ENCODE measurements at regions not wholly inside any gene's neighbourhood (a gene's known extent, or its start where the extent isn't known, plus 50 kb on each side); places are given as distances from the start of the nearest gene placed in this dataset.

DNA sequence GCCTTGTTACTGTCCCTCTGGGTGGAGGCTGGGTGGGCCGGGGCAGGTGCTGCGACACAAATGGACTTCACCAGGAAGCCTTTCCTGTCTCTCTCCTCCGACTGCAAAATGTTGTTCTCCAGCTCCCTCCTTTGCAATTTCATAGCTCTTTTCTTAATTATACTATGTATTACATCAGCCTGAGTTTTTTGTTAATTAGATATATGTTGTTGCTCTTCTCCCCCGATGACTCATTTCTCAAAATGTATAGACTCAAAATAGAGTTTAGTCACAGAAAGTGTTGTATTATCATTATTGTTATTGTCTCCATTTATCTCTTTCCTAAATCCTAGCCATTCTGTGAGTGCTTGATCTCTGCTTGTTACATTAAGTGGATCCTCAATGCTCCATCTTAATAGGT is 122.4 kb upstream of the OSMR start:
- no peaks in the 10 kb centered on the region for H3K27me3 Mint-ChIP-seq
- no peaks in the 10 kb centered on the region for H3K4me1 Mint-ChIP-seq
- DNase-seq: no peak
- H3K36me3 Mint-ChIP-seq: no peaks in the 10 kb centered on the region
- no peak overlapping the region for H3K27ac Mint-ChIP-seq
- H3K4me3 Mint-ChIP-seq: no peak overlapping the region
- ATAC-seq (ENCODE audit: low read depth): no peak
- no peaks in the 10 kb centered on the region for H3K9me3 Mint-ChIP-seq
- POLR2A ChIA-PET: no interaction called here

GRCh38 chr5:38724301-38725030 is 121.3 kb upstream of the OSMR start:
- POLR2A ChIA-PET: no interaction called here
- Mint-ChIP-seq H3K9me3 (no peaks in the 10 kb centered on the region), H3K36me3 (no peaks in the 10 kb centered on the region), H3K27me3 (no peaks in the 10 kb centered on the region), H3K27ac (no peak overlapping the region), H3K4me3 (no peak overlapping the region), H3K4me1 (no peaks in the 10 kb centered on the region)
- DNase-seq (no peak), ATAC-seq (ENCODE audit: low read depth) (no peak)

GRCh38 chr5:38725371-38725865 is 120.4 kb upstream of the OSMR start:
- Mint-ChIP-seq H3K27me3 (no peaks in the 10 kb centered on the region), H3K9me3 (no peaks in the 10 kb centered on the region), H3K4me1 (no peaks in the 10 kb centered on the region), H3K4me3 (no peak overlapping the region), H3K27ac (no peak overlapping the region), H3K36me3 (no peaks in the 10 kb centered on the region)
- ATAC-seq (ENCODE audit: low read depth) (no peak), DNase-seq (no peak)
- POLR2A ChIA-PET: no interaction called here

DNA sequence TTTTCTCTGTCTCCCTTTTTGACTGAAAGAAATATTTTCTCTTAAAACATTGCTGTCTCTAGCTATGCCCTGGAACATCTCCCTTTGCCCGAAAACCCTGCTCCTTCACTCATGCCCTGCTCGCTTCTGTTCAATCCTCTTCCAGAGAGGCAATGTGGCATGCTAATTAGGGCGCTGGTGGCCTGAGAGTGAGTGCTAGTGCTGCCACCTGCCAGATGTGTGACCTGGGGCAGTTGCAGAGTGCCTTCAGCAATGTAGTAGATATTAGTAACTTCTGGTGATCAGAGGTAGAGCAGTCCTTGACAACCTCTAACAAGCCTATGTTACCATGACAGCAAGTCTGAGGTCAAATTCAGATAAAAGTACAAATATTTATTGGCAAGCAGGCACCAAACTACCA is 119.5 kb upstream of the OSMR start:
- H3K4me3 Mint-ChIP-seq: no peak overlapping the region
- H3K4me1 Mint-ChIP-seq: no peaks in the 10 kb centered on the region
- H3K36me3 Mint-ChIP-seq: no peaks in the 10 kb centered on the region
- H3K9me3 Mint-ChIP-seq: no peaks in the 10 kb centered on the region
- no peak overlapping the region for H3K27ac Mint-ChIP-seq
- no peak for ATAC-seq (ENCODE audit: low read depth)
- H3K27me3 Mint-ChIP-seq: no peaks in the 10 kb centered on the region
- DNase-seq: no peak
- POLR2A ChIA-PET: no interaction called here

GRCh38 chr5:38728029-38728428 is 117.8 kb upstream of the OSMR start:
- Mint-ChIP-seq H3K4me3 (no peak overlapping the region), H3K36me3 (no peaks in the 10 kb centered on the region), H3K27ac (no peak overlapping the region), H3K9me3 (no peaks in the 10 kb centered on the region), H3K4me1 (no peaks in the 10 kb centered on the region), H3K27me3 (no peaks in the 10 kb centered on the region)
- no peak for ATAC-seq (ENCODE audit: low read depth)
- POLR2A ChIA-PET: no interaction called here
- DNase-seq: no peak

DNA sequence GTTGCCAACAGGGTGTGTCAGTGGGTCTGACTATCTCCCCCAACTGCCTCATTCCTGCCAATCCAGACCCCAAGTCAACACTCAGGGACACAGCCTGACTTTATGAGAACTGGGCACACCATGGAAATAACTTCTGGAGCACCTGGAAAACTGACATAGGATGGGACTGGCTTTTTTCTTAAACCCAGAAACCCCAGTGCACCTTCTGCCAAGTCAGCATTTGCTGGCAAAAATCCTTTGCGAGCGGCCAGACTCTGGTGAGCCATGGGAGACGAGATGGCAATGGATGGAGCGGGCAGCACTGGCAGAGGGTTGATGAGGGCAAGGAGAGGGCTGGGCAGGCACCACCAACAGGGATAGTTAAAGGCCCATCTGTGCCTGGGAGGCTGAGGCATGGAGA is 114.4 kb upstream of the OSMR start:
- no peaks in the 10 kb centered on the region for H3K4me1 Mint-ChIP-seq
- no peak overlapping the region for H3K27ac Mint-ChIP-seq
- no peak overlapping the region for H3K4me3 Mint-ChIP-seq
- H3K27me3 Mint-ChIP-seq: no peaks in the 10 kb centered on the region
- POLR2A ChIA-PET: no interaction called here
- DNase-seq: no peak
- no peak for ATAC-seq (ENCODE audit: low read depth)
- no peaks in the 10 kb centered on the region for H3K9me3 Mint-ChIP-seq
- H3K36me3 Mint-ChIP-seq: no peaks in the 10 kb centered on the region

DNA sequence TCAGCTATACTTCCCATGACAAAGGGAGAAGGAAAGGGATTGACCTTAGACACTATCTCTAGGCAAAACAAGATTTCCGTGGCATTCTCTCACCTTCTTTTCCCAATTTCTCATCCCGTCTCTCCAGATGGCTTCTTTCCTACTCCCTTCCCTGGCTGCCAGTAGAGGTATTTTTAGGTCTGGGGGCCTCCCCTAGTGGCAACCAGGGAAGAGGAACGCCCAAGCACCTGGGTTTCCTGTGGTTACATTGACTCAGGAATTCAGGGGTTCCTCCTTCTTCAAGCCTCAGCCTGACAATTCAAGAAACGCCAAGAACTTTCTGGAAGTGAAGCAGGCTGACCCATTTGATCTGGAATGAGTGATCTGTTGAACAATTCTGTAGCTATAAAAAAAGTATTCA is 111.5 kb upstream of the OSMR start:
- POLR2A ChIA-PET: no interaction called here
- Mint-ChIP-seq H3K36me3 (no peaks in the 10 kb centered on the region), H3K4me3 (no peak overlapping the region), H3K4me1 (no peaks in the 10 kb centered on the region), H3K9me3 (no peaks in the 10 kb centered on the region), H3K27me3 (no peaks in the 10 kb centered on the region), H3K27ac (no peak overlapping the region)
- ATAC-seq (ENCODE audit: low read depth) (no peak), DNase-seq (no peak)

GRCh38 chr5:38736089-38736488 is 109.7 kb upstream of the OSMR start:
- no peak for DNase-seq
- no peak for ATAC-seq (ENCODE audit: low read depth)
- H3K4me3 Mint-ChIP-seq: no peak overlapping the region
- H3K36me3 Mint-ChIP-seq: no peaks in the 10 kb centered on the region
- H3K4me1 Mint-ChIP-seq: no peaks in the 10 kb centered on the region
- H3K27ac Mint-ChIP-seq: no peak overlapping the region
- H3K27me3 Mint-ChIP-seq: no peaks in the 10 kb centered on the region
- POLR2A ChIA-PET: no interaction called here
- H3K9me3 Mint-ChIP-seq: no peaks in the 10 kb centered on the region

GRCh38 chr5:38737976-38738375 is 107.8 kb upstream of the OSMR start:
- DNase-seq: no peak
- ATAC-seq (ENCODE audit: low read depth): no peak
- H3K36me3 Mint-ChIP-seq: no peaks in the 10 kb centered on the region
- H3K4me3 Mint-ChIP-seq: no peak overlapping the region
- POLR2A ChIA-PET: no interaction called here
- H3K4me1 Mint-ChIP-seq: no peaks in the 10 kb centered on the region
- H3K27ac Mint-ChIP-seq: no peak overlapping the region
- peaks cover 3% of the 10 kb centered on the region for H3K9me3 Mint-ChIP-seq
- H3K27me3 Mint-ChIP-seq: no peaks in the 10 kb centered on the region

DNA sequence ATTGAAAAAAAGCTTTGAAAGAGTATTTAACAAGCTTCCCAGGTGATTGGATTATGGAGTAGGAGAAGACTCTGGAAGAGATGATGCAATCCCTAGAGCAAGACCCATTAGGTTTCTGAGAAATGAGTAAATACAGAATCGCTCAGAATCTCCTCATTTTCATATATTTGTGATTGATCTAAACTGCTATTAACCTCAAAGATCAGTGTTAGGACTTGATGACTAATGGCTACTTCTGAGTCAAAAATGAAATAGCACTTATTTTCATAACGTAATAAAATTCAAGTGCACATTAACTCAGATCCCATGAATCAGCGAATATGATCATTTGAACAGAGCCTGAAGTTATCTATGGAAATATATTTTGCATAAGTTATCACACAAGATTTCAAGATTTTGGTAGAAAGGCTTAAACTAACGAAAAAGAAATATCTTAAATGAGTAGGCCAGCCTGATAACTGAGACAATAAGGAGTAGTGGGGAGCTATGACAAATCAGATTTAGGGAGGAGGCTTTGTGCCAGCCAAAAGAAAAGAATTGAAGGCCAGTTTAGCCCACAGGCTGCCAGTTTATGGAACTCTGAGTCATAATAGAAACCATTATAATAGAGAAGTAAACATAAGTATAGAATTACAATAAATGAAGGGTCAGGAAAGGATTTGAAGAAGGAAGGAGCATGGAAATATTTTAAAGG is 106.7 kb upstream of the OSMR start:
- no peak for ATAC-seq (ENCODE audit: low read depth)
- H3K4me1 Mint-ChIP-seq: no peaks in the 10 kb centered on the region
- no peaks in the 10 kb centered on the region for H3K36me3 Mint-ChIP-seq
- POLR2A ChIA-PET: no interaction called here
- H3K27me3 Mint-ChIP-seq: no peaks in the 10 kb centered on the region
- H3K9me3 Mint-ChIP-seq: peaks cover 10% of the 10 kb centered on the region
- no peak overlapping the region for H3K4me3 Mint-ChIP-seq
- no peak overlapping the region for H3K27ac Mint-ChIP-seq
- DNase-seq: no peak

- Mint-ChIP-seq H3K4me3 (no peak overlapping the region), H3K27ac (no peak overlapping the region), H3K27me3 (no peaks in the 10 kb centered on the region), H3K4me1 (no peaks in the 10 kb centered on the region), H3K36me3 (no peaks in the 10 kb centered on the region), H3K9me3 (peaks cover 10% of the 10 kb centered on the region)
- no peak for ATAC-seq (ENCODE audit: low read depth)
- POLR2A ChIA-PET: no interaction called here
- DNase-seq: no peak
Observed at GRCh38 chr5:38739705-38740045, 106.1 kb upstream of the OSMR start.

DNA sequence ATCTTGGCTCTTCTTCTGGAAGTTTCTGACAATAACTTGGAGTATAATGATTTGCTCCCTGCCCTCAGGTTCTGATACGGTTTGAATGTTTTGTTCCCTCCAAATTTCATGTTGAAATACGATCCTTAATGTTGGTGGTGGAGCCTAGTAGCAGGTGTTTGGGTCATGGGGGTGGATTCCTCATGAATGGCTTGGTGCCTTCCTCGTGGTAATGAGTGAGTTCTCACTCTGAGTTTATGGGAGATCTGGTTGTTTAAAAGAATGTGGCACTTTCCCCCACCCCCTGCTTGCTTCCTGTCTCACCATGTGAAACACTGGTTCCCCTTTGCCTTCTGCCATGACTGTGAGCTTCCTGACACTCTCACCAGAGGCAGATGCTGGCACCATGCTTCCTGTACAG is 103.0 kb upstream of the OSMR start:
- Mint-ChIP-seq H3K4me3 (no peak overlapping the region), H3K27me3 (peaks cover 6% of the 10 kb centered on the region), H3K4me1 (no peaks in the 10 kb centered on the region), H3K9me3 (peaks cover 12% of the 10 kb centered on the region), H3K27ac (no peak overlapping the region), H3K36me3 (no peaks in the 10 kb centered on the region)
- no peak for ATAC-seq (ENCODE audit: low read depth)
- no peak for DNase-seq
- POLR2A ChIA-PET: no interaction called here

- no peak for ATAC-seq (ENCODE audit: low read depth)
Observed at GRCh38 chr5:38743562-38743961, 102.2 kb upstream of the OSMR start.

DNA sequence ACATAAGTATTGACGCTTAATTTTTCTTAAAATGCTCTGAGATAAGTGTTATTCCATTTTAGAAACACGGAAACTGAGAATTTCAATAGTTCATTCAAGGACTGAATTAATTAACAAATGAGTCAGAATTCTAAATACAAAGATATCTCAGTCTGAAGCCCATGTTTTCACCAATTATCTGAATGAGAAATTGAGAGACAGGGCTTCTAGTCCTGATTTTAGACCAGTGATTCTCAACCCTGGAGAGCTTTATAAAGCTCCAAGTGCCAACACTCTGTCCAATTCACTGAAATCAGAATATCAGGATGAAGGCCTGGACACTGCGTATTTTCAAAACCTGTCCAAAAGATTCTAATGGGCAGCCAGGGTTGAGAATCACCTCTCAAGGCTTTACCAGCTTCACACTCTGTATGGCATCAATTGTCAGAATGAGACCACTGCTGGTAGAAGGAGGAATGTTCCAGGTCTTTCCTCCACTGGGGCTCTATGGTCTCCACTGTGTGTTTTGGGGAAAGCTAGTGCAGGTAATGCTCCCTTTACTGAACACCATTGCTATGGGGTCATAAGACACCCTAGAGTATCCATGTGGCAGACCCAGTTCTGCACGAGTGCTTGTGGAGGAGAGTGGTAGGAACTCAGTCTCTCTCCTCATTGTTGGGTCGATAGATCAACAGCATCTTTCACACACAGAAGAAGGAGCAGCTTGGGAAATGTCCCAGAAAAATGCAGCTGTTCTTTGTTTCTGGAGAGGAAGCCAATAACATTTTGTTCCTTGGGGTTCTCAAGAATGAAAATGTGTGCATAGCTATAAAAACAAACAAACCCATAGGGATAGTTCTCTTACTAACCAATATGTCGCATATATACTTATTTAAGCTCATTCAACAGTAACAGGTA is 99.7 kb upstream of the OSMR start:
- no peak overlapping the region for H3K27ac Mint-ChIP-seq
- no peaks in the 10 kb centered on the region for H3K36me3 Mint-ChIP-seq
- no peak for DNase-seq
- no peaks in the 10 kb centered on the region for H3K4me1 Mint-ChIP-seq
- no peak for ATAC-seq (ENCODE audit: low read depth)
- peaks cover 12% of the 10 kb centered on the region for H3K9me3 Mint-ChIP-seq
- POLR2A ChIA-PET: no interaction called here
- no peak overlapping the region for H3K4me3 Mint-ChIP-seq
- peaks cover 6% of the 10 kb centered on the region for H3K27me3 Mint-ChIP-seq

More at GRCh38 chr5:38743562-38743961, 102.2 kb upstream of the OSMR start:
- Mint-ChIP-seq H3K4me3 (no peak overlapping the region), H3K27me3 (peaks cover 6% of the 10 kb centered on the region), H3K36me3 (no peaks in the 10 kb centered on the region), H3K9me3 (peaks cover 12% of the 10 kb centered on the region), H3K27ac (no peak overlapping the region), H3K4me1 (no peaks in the 10 kb centered on the region)
- no peak for DNase-seq
- POLR2A ChIA-PET: no interaction called here
